GM21576 (cell line): ENCODE measurements at regions not wholly inside any gene's neighbourhood (a gene's known extent, or its start where the extent isn't known, plus 50 kb on each side); places are given as distances from the start of the nearest gene placed in this dataset.
"Not testable (repeated sequence)": the region's sequence is repeated elsewhere in the genome, so short reads cannot be mapped to it uniquely, and the experiment has no call there.

Source experiments
- ATAC-seq: cut with Tn5 transposase; IDR thresholded peaks from one replicate; pipeline ENCODE4 v1.9.1; 2021; ENCODE audit warnings: mild to moderate bottlenecking, moderate library complexity; ENCODE audit not compliant: unreplicated experiment

- ATAC-seq, result no peak
These were observed 182.2 kb upstream of the TNC start for GRCh38 chr9:115300116-115300515.

GRCh38 chr9:115300874-115301273 is 182.9 kb upstream of the TNC start:
- ATAC-seq, result no peak

GRCh38 chr9:115301581-115301980 is 183.6 kb upstream of the TNC start:
- no peak for ATAC-seq

- ATAC-seq, result no peak
These were observed 187.6 kb upstream of the TNC start for GRCh38 chr9:115305543-115305942.

GRCh38 chr9:115306865-115307264 is 188.9 kb upstream of the TNC start:
- ATAC-seq, result no peak

GRCh38 chr9:115313545-115313944 is 195.6 kb upstream of the TNC start:
- no peak for ATAC-seq

- no peak for ATAC-seq
These were observed 208.5 kb upstream of the TNC start for GRCh38 chr9:115326461-115326860.

- no peak for ATAC-seq
These were observed 209.6 kb upstream of the TNC start for GRCh38 chr9:115327436-115328122.

GRCh38 chr9:115328228-115328627 is 210.3 kb upstream of the TNC start:
- no peak for ATAC-seq

- ATAC-seq, result no peak
These were observed 210.7 kb upstream of the TNC start for GRCh38 chr9:115328677-115329076.

- no peak for ATAC-seq
These were observed 215.5 kb upstream of the TNC start for GRCh38 chr9:115333277-115334070.

GRCh38 chr9:115335439-115335838 is 217.5 kb upstream of the TNC start:
- ATAC-seq, result no peak

- ATAC-seq, result no peak
These were observed 222.4 kb upstream of the TNC start for GRCh38 chr9:115340314-115340713.

GRCh38 chr9:115341426-115341825 is 223.5 kb upstream of the TNC start:
- ATAC-seq, result no peak

- ATAC-seq, result not testable (repeated sequence)
These were observed 229.8 kb upstream of the TNC start for GRCh38 chr9:115347776-115348175.

GRCh38 chr9:115348936-115349335 is 231.0 kb upstream of the TNC start:
- not testable (repeated sequence) for ATAC-seq

GRCh38 chr9:115349542-115349941 is 231.6 kb upstream of the TNC start:
- ATAC-seq, result no peak

- no peak for ATAC-seq
These were observed 232.6 kb upstream of the TNC start for GRCh38 chr9:115350548-115350947.

- no peak for ATAC-seq
These were observed 235.7 kb upstream of the TNC start for GRCh38 chr9:115353681-115354080.

GRCh38 chr9:115357821-115358220 is 239.9 kb upstream of the TNC start:
- no peak for ATAC-seq

GRCh38 chr9:115359017-115359780 is 241.2 kb upstream of the TNC start:
- ATAC-seq, result no peak

GRCh38 chr9:115360122-115360521 is 242.2 kb upstream of the TNC start:
- no peak for ATAC-seq
